Esophagus squamous epithelium (tissue), 5 donors: ENCODE measurements at regions not wholly inside any gene's neighbourhood (a gene's known extent, or its start where the extent isn't known, plus 50 kb on each side); places are given as distances from the start of the nearest gene placed in this dataset.
A peak's percentile ranks its signal among the peaks of the same experiment; 100 is the strongest.
"Not testable (repeated sequence)": the region's sequence is repeated elsewhere in the genome, so short reads cannot be mapped to it uniquely, and the experiment has no call there.

Experiments used
- DNase-seq: peaks from one replicate; lab custom pipeline; 2025; lab: John Stamatoyannopoulos, UW
- H3K27ac ChIP-seq, 4 donors: fragments of 200-600 bp; sonication (generic); one replicate each; pipeline ENCODE4 v1.5.1; 2016 to 2019; ENCODE audit warnings: mild to moderate bottlenecking in 1 of 4
- H3K27me3 ChIP-seq, 4 donors: fragments of 200-600 bp; sonication (generic); 1 replicate in 3 of 4; 2 replicates in 1 of 4; pipeline versions ENCODE4 v1.5.1 to v1.6.0; 2017 to 2021; ENCODE audit warnings: antibody characterized with exemption in 1 of 4
- H3K36me3 ChIP-seq, 3 donors: fragments of 200-600 bp; sonication (generic); one replicate each; pipeline ENCODE4 v1.5.1; 2016 to 2019
- H3K4me1 ChIP-seq, 3 donors: fragments of 200-600 bp; sonication (generic); one replicate each; pipeline ENCODE4 v1.5.1; 2017 to 2019
- H3K4me3 ChIP-seq, 4 donors: fragments of 200-600 bp; sonication (generic); 1 replicate in 3 of 4; 2 replicates in 1 of 4; pipeline ENCODE4 v1.5.1; 2016 to 2019; ENCODE audit warnings: mild to moderate bottlenecking in 2 of 4, moderate library complexity in 1 of 4
- H3K9me3 ChIP-seq, 3 donors: fragments of 200-600 bp; sonication (generic); one replicate each; pipeline ENCODE4 v1.5.1; 2016 to 2019
- CTCF ChIP-seq, 6 experiments: fragments of 450-650 bp in 4 of 6; fragments of 200-600 bp in 2 of 6; sonication (generic) in 2 of 6; IDR thresholded peaks; one replicate each; pipeline ENCODE4 v1.5.1; 2016 to 2019; ENCODE audit warnings: antibody characterized with exemption in 6 of 6, mild to moderate bottlenecking in 4 of 6, moderate library complexity in 4 of 6
- POLR2A ChIP-seq, 4 donors: fragments of 450-650 bp; IDR thresholded peaks; one replicate each; pipeline ENCODE4 v1.6.1; 2017; ENCODE audit warnings: antibody characterized with exemption in 4 of 4, mild to moderate bottlenecking in 4 of 4, moderate library complexity in 3 of 4
- WGBS, 2 donors: methylation state at CpG; one replicate each; pipeline ENCODE4 v1.1.5; 2018; 5-methylcytosine and 5-hydroxymethylcytosine counted together
- intact Hi-C: fragments of 100-400 bp; cut with DNase I; formaldehyde crosslinking; loops from one replicate; pipeline ENCODE4 v1.15.0; 2022
- donor health status: DM: yes; HTN: yes; CAD: no.

- Histone ChIP-seq H3K36me3 (no peaks in the 10 kb centered on the region), H3K27me3 (no peaks in the 10 kb centered on the region), H3K9me3 (no peaks in the 10 kb centered on the region), H3K4me1 (peaks cover 0 to 6% (median 0%) of the 10 kb centered on the region in 3 donors), H3K27ac (no peak overlapping the region), H3K4me3 (no peak overlapping the region)
- DNase-seq: no peak
- TF ChIP-seq POLR2A (IDR thresholded peaks at IDR 0.05): no peak
- TF ChIP-seq CTCF (IDR thresholded peaks at IDR 0.05): no peak
- intact Hi-C loops: no loop called here
Measured at GRCh38 chr7:127474457-127474856, 81.9 kb upstream of the ZNF800 start.

DNA sequence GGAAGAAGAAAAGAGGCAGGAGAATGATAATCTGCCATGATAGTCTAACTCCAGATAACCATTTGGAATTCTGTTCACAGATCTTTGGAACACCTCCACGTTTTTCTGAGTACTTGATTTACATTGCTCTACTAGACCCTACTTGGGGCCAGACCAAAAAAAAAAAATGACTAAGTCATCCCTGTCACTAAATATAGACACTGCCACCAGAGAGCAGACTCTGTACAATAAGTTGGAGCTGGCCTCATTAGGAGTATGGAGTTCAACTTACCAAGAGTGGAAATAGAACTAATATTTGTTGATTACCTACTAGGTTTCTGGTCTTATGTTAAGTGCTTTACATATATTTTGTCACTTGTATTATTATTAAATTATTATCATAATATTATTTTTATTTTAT lies 80.9 kb upstream of the ZNF800 start:
- peaks cover 0 to 6% (median 0%) of the 10 kb centered on the region in 3 donors for H3K4me1 ChIP-seq
- no peak overlapping the region for H3K27ac ChIP-seq
- no peaks in the 10 kb centered on the region for H3K27me3 ChIP-seq
- DNase-seq: no peak
- no peaks in the 10 kb centered on the region for H3K36me3 ChIP-seq
- WGBS, 2 donors: 0 to 6% methylated on average over 1 of the region's 1 CpG
- H3K9me3 ChIP-seq: no peaks in the 10 kb centered on the region
- no peak overlapping the region for H3K4me3 ChIP-seq
- TF ChIP-seq CTCF (IDR thresholded peaks at IDR 0.05): no peak
- TF ChIP-seq POLR2A (IDR thresholded peaks at IDR 0.05): no peak
- intact Hi-C loops: no loop called here

- H3K27me3 ChIP-seq: no peaks in the 10 kb centered on the region
- H3K27ac ChIP-seq: no peak overlapping the region
- H3K4me1 ChIP-seq: no peaks in the 10 kb centered on the region
- H3K9me3 ChIP-seq: no peaks in the 10 kb centered on the region
- TF ChIP-seq CTCF (IDR thresholded peaks at IDR 0.05) (no peak), POLR2A (IDR thresholded peaks at IDR 0.05) (no peak)
- DNase-seq: no peak
- intact Hi-C loops: no loop called here
- no peak overlapping the region for H3K4me3 ChIP-seq
- no peaks in the 10 kb centered on the region for H3K36me3 ChIP-seq
Measured at GRCh38 chr7:127460077-127460476, 67.6 kb upstream of the ZNF800 start.

DNA sequence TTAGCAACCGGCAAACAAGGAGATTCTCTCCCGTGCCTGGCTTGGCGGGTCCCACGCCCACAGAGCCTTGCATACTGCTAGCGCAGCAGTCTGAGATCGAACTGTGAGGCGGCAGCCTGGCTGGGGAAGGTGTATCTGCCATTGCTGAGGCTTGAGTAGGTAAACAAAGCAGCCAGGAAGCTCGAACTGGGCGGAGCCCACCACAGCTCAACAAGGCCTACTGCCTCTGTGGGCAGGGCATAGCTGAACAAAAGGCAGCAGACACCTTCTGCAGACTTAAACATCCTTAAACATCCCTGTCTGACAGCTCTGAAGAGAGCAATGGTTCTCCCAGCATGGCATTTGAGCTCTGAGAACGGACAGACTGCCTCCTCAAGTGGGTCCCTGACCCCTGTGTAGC lies 58.8 kb upstream of the ZNF800 start:
- WGBS, 2 donors: 68% methylated on average over 5 of the region's 10 CpGs; no CpG with 5 or more reads in 1 of the 2 donors
- not testable (repeated sequence) for DNase-seq

DNA sequence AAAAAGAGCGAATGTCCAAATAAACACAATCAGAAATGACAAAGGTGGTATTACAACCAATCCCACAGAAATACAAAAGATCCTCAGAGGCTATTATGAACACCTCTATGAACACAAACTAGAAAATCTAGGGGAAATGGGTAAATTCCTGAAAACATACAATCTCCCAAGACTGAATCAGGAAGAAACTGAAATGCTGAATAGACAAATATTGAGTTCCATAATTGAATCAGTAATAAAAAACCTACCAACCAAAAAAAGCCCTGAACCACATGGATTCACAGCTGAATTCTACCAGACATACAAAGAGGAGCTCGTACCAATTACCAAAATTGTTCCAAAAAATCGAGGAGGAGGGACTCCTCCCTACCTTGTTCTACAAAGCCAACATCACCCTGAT lies 56.1 kb upstream of the ZNF800 start:
- peaks cover 0 to 7% (median 0%) of the 10 kb centered on the region in 4 donors for H3K27me3 ChIP-seq
- no peaks in the 10 kb centered on the region for H3K4me1 ChIP-seq
- H3K27ac ChIP-seq: no peak overlapping the region
- H3K9me3 ChIP-seq: peaks cover 0 to 21% (median 19%) of the 10 kb centered on the region in 3 donors
- WGBS, 2 donors: 38 to 47% methylated on average over 3 of the region's 3 CpGs
- no peak for TF ChIP-seq POLR2A (IDR thresholded peaks at IDR 0.05)
- no peak for TF ChIP-seq CTCF (IDR thresholded peaks at IDR 0.05)
- H3K36me3 ChIP-seq: no peaks in the 10 kb centered on the region
- intact Hi-C loops: no loop called here
- no peak overlapping the region for H3K4me3 ChIP-seq
- DNase-seq: no peak

More for the DNA sequence above, 58.8 kb upstream of the ZNF800 start:
- H3K4me1 ChIP-seq, H3K36me3 ChIP-seq, H3K27ac ChIP-seq, H3K27me3 ChIP-seq, intact Hi-C loops, H3K4me3 ChIP-seq: not testable (repeated sequence)
- peaks cover 0 to 12% (median 11%) of the 10 kb centered on the region in 3 donors for H3K9me3 ChIP-seq

DNA sequence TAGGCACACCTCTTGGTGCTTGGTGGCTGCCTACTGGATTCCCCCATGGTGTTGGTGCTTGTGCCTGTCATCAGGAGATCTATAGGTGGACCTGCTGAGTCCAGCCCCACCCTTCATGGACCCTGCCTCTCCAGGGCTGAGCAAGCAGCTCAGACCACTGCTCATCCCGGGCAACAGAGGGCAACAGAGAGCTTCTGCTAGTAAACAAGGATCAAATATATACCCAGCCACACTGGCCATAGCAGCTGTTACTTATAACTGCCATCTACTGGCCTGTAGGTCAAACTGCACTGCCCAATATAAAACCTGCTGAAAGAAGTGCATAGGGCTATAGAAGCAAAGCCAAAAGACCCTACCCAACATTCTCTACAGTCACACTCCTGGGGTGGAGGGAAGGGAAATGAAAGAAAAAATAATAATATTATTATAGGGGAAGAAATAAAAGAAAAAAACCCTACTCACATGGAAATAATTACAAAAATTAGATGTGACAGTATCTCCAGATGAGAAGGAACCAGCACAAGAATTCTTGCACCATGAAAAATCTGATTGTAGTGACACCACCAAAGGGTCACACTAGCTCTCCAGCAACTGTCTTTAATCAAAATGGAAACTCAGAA lies 54.9 kb upstream of the ZNF800 start:
- no CpG with 5 or more reads among the region's 1 CpG for WGBS, 2 donors
- intact Hi-C loops: no loop called here
- Histone ChIP-seq H3K27me3 (peaks cover 0 to 7% (median 0%) of the 10 kb centered on the region in 4 donors), H3K4me3 (no peak overlapping the region), H3K27ac (no peak overlapping the region), H3K9me3 (peaks cover 0 to 21% (median 19%) of the 10 kb centered on the region in 3 donors), H3K36me3 (no peaks in the 10 kb centered on the region), H3K4me1 (no peaks in the 10 kb centered on the region)
- TF ChIP-seq CTCF (IDR thresholded peaks at IDR 0.05) (peak in 4 of 6 experiments; percentile 40 to 69 (median 53)), POLR2A (IDR thresholded peaks at IDR 0.05) (no peak)
- DNase-seq: no peak
